ENCODE measurements at regions not wholly inside any gene's neighbourhood (a gene's known extent, or its start where the extent isn't known, plus 50 kb on each side); places are given as distances from the start of the nearest gene placed in this dataset.

- Mint-ChIP-seq H3K9me3 (ENCODE audit: unreplicated experiment) (no peaks in the 10 kb centered on the region), H3K27me3 (ENCODE audit: unreplicated experiment) (no peaks in the 10 kb centered on the region), H3K4me3 (ENCODE audit: unreplicated experiment) (no peak overlapping the region), H3K36me3 (ENCODE audit: low read depth, unreplicated experiment) (no peaks in the 10 kb centered on the region), H3K27ac (ENCODE audit: unreplicated experiment) (no peak overlapping the region), H3K4me1 (ENCODE audit: unreplicated experiment) (no peaks in the 10 kb centered on the region)
- no peak for DNase-seq (ENCODE audit: low spot score)
- no peak for TF ChIP-seq CTCF (IDR thresholded peaks at IDR 0.05; ENCODE audit: unreplicated experiment)
These were observed 509.1 kb downstream of the TUSC7 start for GRCh38 chr3:117218641-117219048.

GRCh38 chr3:117219296-117219695 lies 509.7 kb downstream of the TUSC7 start:
- no peaks in the 10 kb centered on the region for H3K36me3 Mint-ChIP-seq (ENCODE audit: low read depth, unreplicated experiment)
- TF ChIP-seq CTCF (IDR thresholded peaks at IDR 0.05; ENCODE audit: unreplicated experiment): no peak
- no peak for DNase-seq (ENCODE audit: low spot score)
- no peak overlapping the region for H3K27ac Mint-ChIP-seq (ENCODE audit: unreplicated experiment)
- no peaks in the 10 kb centered on the region for H3K4me1 Mint-ChIP-seq (ENCODE audit: unreplicated experiment)
- H3K27me3 Mint-ChIP-seq (ENCODE audit: unreplicated experiment): no peaks in the 10 kb centered on the region
- no peaks in the 10 kb centered on the region for H3K9me3 Mint-ChIP-seq (ENCODE audit: unreplicated experiment)
- no peak overlapping the region for H3K4me3 Mint-ChIP-seq (ENCODE audit: unreplicated experiment)

- Mint-ChIP-seq H3K27me3 (ENCODE audit: unreplicated experiment) (peaks cover 2% of the 10 kb centered on the region), H3K27ac (ENCODE audit: unreplicated experiment) (no peak overlapping the region), H3K36me3 (ENCODE audit: low read depth, unreplicated experiment) (no peaks in the 10 kb centered on the region), H3K4me1 (ENCODE audit: unreplicated experiment) (peaks cover 2% of the 10 kb centered on the region), H3K9me3 (ENCODE audit: unreplicated experiment) (no peaks in the 10 kb centered on the region), H3K4me3 (ENCODE audit: unreplicated experiment) (no peak overlapping the region)
- no peak for DNase-seq (ENCODE audit: low spot score)
- TF ChIP-seq CTCF (IDR thresholded peaks at IDR 0.05; ENCODE audit: unreplicated experiment): no peak
These were observed 517.4 kb downstream of the TUSC7 start for GRCh38 chr3:117226932-117227331.

GRCh38 chr3:117228466-117228865 lies 518.9 kb downstream of the TUSC7 start:
- H3K27me3 Mint-ChIP-seq (ENCODE audit: unreplicated experiment): peaks cover 2% of the 10 kb centered on the region
- peaks cover 2% of the 10 kb centered on the region for H3K4me1 Mint-ChIP-seq (ENCODE audit: unreplicated experiment)
- no peak for DNase-seq (ENCODE audit: low spot score)
- no peak overlapping the region for H3K4me3 Mint-ChIP-seq (ENCODE audit: unreplicated experiment)
- H3K36me3 Mint-ChIP-seq (ENCODE audit: low read depth, unreplicated experiment): no peaks in the 10 kb centered on the region
- TF ChIP-seq CTCF (IDR thresholded peaks at IDR 0.05; ENCODE audit: unreplicated experiment): no peak
- no peak overlapping the region for H3K27ac Mint-ChIP-seq (ENCODE audit: unreplicated experiment)
- H3K9me3 Mint-ChIP-seq (ENCODE audit: unreplicated experiment): no peaks in the 10 kb centered on the region

- DNase-seq (ENCODE audit: low spot score): no peak
- Mint-ChIP-seq H3K27ac (ENCODE audit: unreplicated experiment) (no peak overlapping the region), H3K36me3 (ENCODE audit: low read depth, unreplicated experiment) (no peaks in the 10 kb centered on the region), H3K4me1 (ENCODE audit: unreplicated experiment) (peaks cover 2% of the 10 kb centered on the region), H3K27me3 (ENCODE audit: unreplicated experiment) (peaks cover 2% of the 10 kb centered on the region), H3K4me3 (ENCODE audit: unreplicated experiment) (no peak overlapping the region), H3K9me3 (ENCODE audit: unreplicated experiment) (no peaks in the 10 kb centered on the region)
- no peak for TF ChIP-seq CTCF (IDR thresholded peaks at IDR 0.05; ENCODE audit: unreplicated experiment)
These were observed 521.3 kb downstream of the TUSC7 start for GRCh38 chr3:117230924-117231323.
